Breast epithelium (tissue), 4 donors: ENCODE measurements at regions not wholly inside any gene's neighbourhood (a gene's known extent, or its start where the extent isn't known, plus 50 kb on each side); places are given as distances from the start of the nearest gene placed in this dataset.
A peak's percentile ranks its signal among the peaks of the same experiment; 100 is the strongest.

Experiments
- DNase-seq, 2 donors: peaks; one replicate each; pipeline ENCODE4 v3.0.0-alpha.2; 2019; ENCODE audit warnings: low spot score in 2 of 2
- H3K27ac ChIP-seq, 2 donors: fragments of 200-600 bp; sonication (generic) in 1 of 2; one replicate each; pipeline ENCODE4 v1.5.1; 2016 to 2019; ENCODE audit warnings: mild to moderate bottlenecking in 1 of 2
- H3K27me3 ChIP-seq, 2 donors: fragments of 200-600 bp; sonication (generic) in 1 of 2; one replicate each; pipeline versions ENCODE4 v1.5.1 to v1.6.0; 2017 to 2019; ENCODE audit warnings: control low read depth in 1 of 2, mild to moderate bottlenecking in 1 of 2
- H3K36me3 ChIP-seq: fragments of 200-600 bp; one replicate; pipeline ENCODE4 v1.5.1; 2019
- H3K4me1 ChIP-seq, 2 donors: fragments of 200-600 bp; sonication (generic); one replicate each; pipeline ENCODE4 v1.5.1; 2016 to 2019; ENCODE audit warnings: control low read depth in 1 of 2
- H3K4me3 ChIP-seq, 3 donors: fragments of 200-600 bp; sonication (generic); 1 replicate in 2 of 3; 2 replicates in 1 of 3; pipeline ENCODE4 v1.5.1; 2016 to 2019; ENCODE audit warnings: mild to moderate bottlenecking in 3 of 3, moderate library complexity in 2 of 3
- H3K9me3 ChIP-seq, 2 donors: fragments of 200-600 bp; sonication (generic) in 1 of 2; one replicate each; pipeline ENCODE4 v1.5.1; 2016 to 2019; ENCODE audit warnings: control low read depth in 1 of 2
- POLR2A ChIP-seq: fragments of 450-650 bp; IDR thresholded peaks from one replicate; pipeline ENCODE4 v1.6.1; 2016; ENCODE audit warnings: antibody characterized with exemption, mild to moderate bottlenecking, moderate library complexity
- POLR2AphosphoS5 ChIP-seq, 3 donors: sonication (generic); formaldehyde crosslinking; IDR thresholded peaks; one replicate each; pipeline ENCODE4 v1.6.1; 2017; ENCODE audit warnings: antibody characterized with exemption in 3 of 3
- intact Hi-C: fragments of 100-400 bp; cut with DNase I; formaldehyde crosslinking; loops from one replicate; pipeline ENCODE4 v1.15.1; 2023; ENCODE audit warnings: low total_unique reads
- TF ChIP-seq, protein P1 (sequence below), 3 donors: fragments of 450-650 bp; IDR thresholded peaks; one replicate each; pipeline ENCODE4 v1.5.1; 2016 to 2017; ENCODE audit warnings: antibody characterized with exemption in 3 of 3, mild to moderate bottlenecking in 3 of 3, moderate library complexity in 3 of 3

DNA sequence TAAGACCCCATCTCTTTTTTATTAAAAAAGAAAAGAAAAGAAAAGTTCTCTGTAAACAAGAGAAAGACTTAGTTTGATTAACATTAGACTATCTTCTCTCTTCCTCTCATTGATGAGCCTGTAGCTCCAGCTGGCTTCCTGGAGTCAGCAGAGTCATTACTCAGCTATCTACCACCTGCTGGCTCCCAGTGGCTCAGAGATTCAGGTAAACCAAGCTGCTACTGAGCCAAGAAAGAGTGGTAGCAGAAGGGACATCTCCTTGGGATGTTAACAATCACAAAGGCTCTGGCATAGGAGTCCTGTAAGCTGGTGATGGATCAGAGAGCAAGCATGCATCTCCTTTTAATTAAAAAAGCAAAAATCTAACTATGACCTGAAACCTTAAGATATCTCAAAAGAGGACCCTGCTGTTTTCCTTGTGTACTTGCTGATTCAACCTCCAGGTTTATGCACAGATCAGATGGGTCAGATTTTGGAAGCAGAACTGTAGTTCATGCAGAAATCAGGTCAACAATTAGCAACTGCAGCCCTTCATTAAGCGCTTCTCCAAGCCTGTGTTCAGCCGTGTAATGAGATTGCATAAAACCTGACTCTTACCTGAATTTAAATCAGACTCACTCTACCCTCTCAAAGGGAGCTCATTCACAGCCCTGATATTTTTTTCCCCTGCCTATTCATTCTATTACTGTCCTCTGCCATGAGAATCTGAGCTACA, 225.8 kb downstream of the RNF152 start:
- DNase-seq = no peak
- Histone ChIP-seq H3K36me3 (no peaks in the 10 kb centered on the region), H3K27me3 (no peaks in the 10 kb centered on the region), H3K27ac (no peak overlapping the region), H3K4me1 (no peaks in the 10 kb centered on the region), H3K4me3 (no peak overlapping the region), H3K9me3 (no peaks in the 10 kb centered on the region)
- intact Hi-C loops = no loop called here
- no peak for TF ChIP-seq POLR2AphosphoS5 (IDR thresholded peaks at IDR 0.05)
- TF ChIP-seq, protein P1, sequence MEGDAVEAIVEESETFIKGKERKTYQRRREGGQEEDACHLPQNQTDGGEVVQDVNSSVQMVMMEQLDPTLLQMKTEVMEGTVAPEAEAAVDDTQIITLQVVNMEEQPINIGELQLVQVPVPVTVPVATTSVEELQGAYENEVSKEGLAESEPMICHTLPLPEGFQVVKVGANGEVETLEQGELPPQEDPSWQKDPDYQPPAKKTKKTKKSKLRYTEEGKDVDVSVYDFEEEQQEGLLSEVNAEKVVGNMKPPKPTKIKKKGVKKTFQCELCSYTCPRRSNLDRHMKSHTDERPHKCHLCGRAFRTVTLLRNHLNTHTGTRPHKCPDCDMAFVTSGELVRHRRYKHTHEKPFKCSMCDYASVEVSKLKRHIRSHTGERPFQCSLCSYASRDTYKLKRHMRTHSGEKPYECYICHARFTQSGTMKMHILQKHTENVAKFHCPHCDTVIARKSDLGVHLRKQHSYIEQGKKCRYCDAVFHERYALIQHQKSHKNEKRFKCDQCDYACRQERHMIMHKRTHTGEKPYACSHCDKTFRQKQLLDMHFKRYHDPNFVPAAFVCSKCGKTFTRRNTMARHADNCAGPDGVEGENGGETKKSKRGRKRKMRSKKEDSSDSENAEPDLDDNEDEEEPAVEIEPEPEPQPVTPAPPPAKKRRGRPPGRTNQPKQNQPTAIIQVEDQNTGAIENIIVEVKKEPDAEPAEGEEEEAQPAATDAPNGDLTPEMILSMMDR (IDR thresholded peaks at IDR 0.05) = no peak
- no peak for TF ChIP-seq POLR2A

GRCh38 chr18:61664419-61665084, 228.3 kb downstream of the RNF152 start:
- Histone ChIP-seq H3K4me1 (no peaks in the 10 kb centered on the region), H3K9me3 (no peaks in the 10 kb centered on the region), H3K27ac (no peak overlapping the region), H3K36me3 (no peaks in the 10 kb centered on the region), H3K4me3 (no peak overlapping the region), H3K27me3 (no peaks in the 10 kb centered on the region)
- intact Hi-C loops = no loop called here
- TF ChIP-seq, protein P1 (IDR thresholded peaks at IDR 0.05) = no peak
- TF ChIP-seq POLR2AphosphoS5 (IDR thresholded peaks at IDR 0.05) = no peak
- no peak for TF ChIP-seq POLR2A
- no peak for DNase-seq

GRCh38 chr18:61662726-61663125, 230.1 kb downstream of the RNF152 start:
- H3K4me1 ChIP-seq = no peaks in the 10 kb centered on the region

DNA sequence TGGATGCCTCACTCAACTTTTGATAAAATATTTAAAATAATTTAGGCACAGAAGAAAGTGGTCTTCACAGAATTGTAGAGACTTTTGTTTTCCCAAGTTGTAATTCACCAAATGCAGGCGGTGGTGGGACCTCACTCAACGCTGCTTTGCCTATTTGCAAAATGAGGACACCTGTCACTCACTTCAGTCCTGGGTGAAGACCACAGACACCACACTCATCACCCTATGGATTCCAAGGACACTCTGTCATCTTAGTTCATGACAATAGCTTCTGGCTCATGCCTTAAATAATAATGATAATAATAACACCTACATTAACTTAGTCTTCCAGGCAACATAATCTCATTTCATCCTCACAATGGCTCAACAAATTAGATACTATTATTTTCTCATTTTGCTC, 234.4 kb downstream of the RNF152 start:
- intact Hi-C loops = no loop called here
- no peak for DNase-seq
- H3K27me3 ChIP-seq = no peaks in the 10 kb centered on the region
- TF ChIP-seq POLR2AphosphoS5 (IDR thresholded peaks at IDR 0.05) (no peak), POLR2A (no peak)
- TF ChIP-seq, protein P1 (IDR thresholded peaks at IDR 0.05) = no peak
- no peaks in the 10 kb centered on the region for H3K36me3 ChIP-seq
- no peak overlapping the region for H3K4me3 ChIP-seq
- no peak overlapping the region for H3K27ac ChIP-seq
- no peaks in the 10 kb centered on the region for H3K9me3 ChIP-seq
- no peaks in the 10 kb centered on the region for H3K4me1 ChIP-seq

More at GRCh38 chr18:61662726-61663125, 230.1 kb downstream of the RNF152 start:
- Histone ChIP-seq H3K27me3 (no peaks in the 10 kb centered on the region), H3K9me3 (no peaks in the 10 kb centered on the region), H3K27ac (no peak overlapping the region), H3K36me3 (no peaks in the 10 kb centered on the region), H3K4me3 (no peak overlapping the region)
- no peak for TF ChIP-seq POLR2A
- no peak for TF ChIP-seq POLR2AphosphoS5 (IDR thresholded peaks at IDR 0.05)
- TF ChIP-seq, protein P1 (IDR thresholded peaks at IDR 0.05) = no peak
- no peak for DNase-seq
- intact Hi-C loops = no loop called here

DNA sequence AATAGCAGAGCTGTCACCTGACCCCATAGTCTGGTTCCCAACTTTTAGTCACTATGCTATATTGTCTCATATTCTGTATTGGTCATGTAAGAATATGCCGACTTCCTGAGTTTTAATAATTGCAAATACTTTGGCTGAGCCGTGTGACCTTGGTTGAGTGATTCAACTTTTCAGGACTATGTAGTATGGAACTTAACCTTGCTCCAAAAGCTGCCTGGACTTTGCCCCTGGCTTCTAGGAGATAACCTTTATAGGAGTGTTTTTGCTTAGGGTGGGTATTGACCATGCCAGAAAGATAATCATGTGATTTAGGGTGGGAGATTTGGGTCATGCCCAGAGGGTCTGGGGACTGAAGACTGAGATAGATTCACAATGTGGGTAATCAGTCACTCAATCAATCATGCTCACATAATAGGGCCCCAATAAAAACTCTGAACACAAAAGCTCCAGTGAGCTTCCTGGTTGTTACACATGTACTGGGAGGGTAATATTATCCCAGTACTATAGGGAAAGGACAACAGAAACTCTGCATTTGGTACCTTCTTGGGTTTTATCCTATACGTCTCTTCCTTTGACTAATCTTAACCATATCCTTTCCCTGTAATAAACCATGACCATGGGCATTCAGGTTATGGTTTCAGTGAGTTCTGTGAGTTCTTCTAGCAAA, 235.6 kb downstream of the RNF152 start:
- no peaks in the 10 kb centered on the region for H3K36me3 ChIP-seq
- H3K27ac ChIP-seq = peak overlapping the region in 1 of 2 donors; percentile 5
- TF ChIP-seq POLR2AphosphoS5 (IDR thresholded peaks at IDR 0.05) = no peak
- TF ChIP-seq POLR2A = no peak
- TF ChIP-seq, protein P1 (IDR thresholded peaks at IDR 0.05) = no peak
- H3K9me3 ChIP-seq = no peaks in the 10 kb centered on the region
- no peak overlapping the region for H3K4me3 ChIP-seq
- no peak for DNase-seq
- no peaks in the 10 kb centered on the region for H3K27me3 ChIP-seq
- H3K4me1 ChIP-seq = no peaks in the 10 kb centered on the region
- intact Hi-C loops = no loop called here
